Bronchial epithelial cell (primary cell): ENCODE measurements at regions not wholly inside any gene's neighbourhood (a gene's known extent, or its start where the extent isn't known, plus 50 kb on each side); places are given as distances from the start of the nearest gene placed in this dataset.

Experiments used
- DNase-seq: peaks from one replicate; pipeline ENCODE4 v3.0.0-alpha.2; 2010; ENCODE audit warnings: low read depth
- FAIRE-seq: peaks from 2 replicates; lab custom pipeline; 2011; peaks lifted over from hg19 to GRCh38; lab: Jason Lieb, UNC
- H3K27me3 ChIP-seq: 2 replicates; pipeline ENCODE4 v1.5.1; 2011; ENCODE audit warnings: low read length; ENCODE audit not compliant: control insufficient read depth, insufficient read depth
- H3K36me3 ChIP-seq: 2 replicates; pipeline ENCODE4 v1.5.1; 2011; ENCODE audit warnings: low read length; ENCODE audit not compliant: control insufficient read depth, insufficient read depth
- H3K4me3 ChIP-seq: 2 replicates; pipeline ENCODE4 v1.5.1; 2011; ENCODE audit warnings: mild to moderate bottlenecking, low read depth, low read length, control low read depth
- CTCF ChIP-seq: IDR thresholded peaks from 2 replicates; pipeline ENCODE4 v1.5.1; 2011; ENCODE audit warnings: mild to moderate bottlenecking, moderate library complexity, low read length, control low read depth, inconsistent platforms; ENCODE audit not compliant: insufficient read depth, severe bottlenecking

- Histone ChIP-seq H3K27me3 (no peaks in the 10 kb centered on the region), H3K4me3 (no peak overlapping the region), H3K36me3 (no peaks in the 10 kb centered on the region)
- FAIRE-seq (no peak), DNase-seq (peak; percentile 87)
- TF ChIP-seq CTCF = no peak
Observed at GRCh38 chr2:60140185-60140584, 413.3 kb downstream of the BCL11A start.

GRCh38 chr2:60136913-60137312, 416.5 kb downstream of the BCL11A start:
- FAIRE-seq = no peak

GRCh38 chr2:60127191-60127590, 426.3 kb downstream of the BCL11A start:
- no peak for DNase-seq

More at GRCh38 chr2:60136913-60137312, 416.5 kb downstream of the BCL11A start:
- Histone ChIP-seq H3K4me3 (no peak overlapping the region), H3K36me3 (no peaks in the 10 kb centered on the region), H3K27me3 (no peaks in the 10 kb centered on the region)
- no peak for TF ChIP-seq CTCF
- DNase-seq = no peak

GRCh38 chr2:60125611-60126426, 427.6 kb downstream of the BCL11A start:
- TF ChIP-seq CTCF = no peak
- Histone ChIP-seq H3K4me3 (no peak overlapping the region), H3K27me3 (peaks cover 2% of the 10 kb centered on the region), H3K36me3 (no peaks in the 10 kb centered on the region)
- DNase-seq = no peak
- peak; percentile 32 for FAIRE-seq

More at GRCh38 chr2:60127191-60127590, 426.3 kb downstream of the BCL11A start:
- no peaks in the 10 kb centered on the region for H3K36me3 ChIP-seq
- no peak for TF ChIP-seq CTCF
- FAIRE-seq = no peak
- no peak overlapping the region for H3K4me3 ChIP-seq
- peaks cover 2% of the 10 kb centered on the region for H3K27me3 ChIP-seq

- TF ChIP-seq CTCF = no peak
- DNase-seq (peak; percentile 10), FAIRE-seq (no peak)
Observed at GRCh38 chr2:60119778-60120177, 433.7 kb downstream of the BCL11A start.

More at GRCh38 chr2:60119778-60120177, 433.7 kb downstream of the BCL11A start:
- Histone ChIP-seq H3K36me3 (no peaks in the 10 kb centered on the region), H3K4me3 (no peak overlapping the region), H3K27me3 (no peaks in the 10 kb centered on the region)
